HepG2 (cell line): ENCODE measurements at regions not wholly inside any gene's neighbourhood (a gene's known extent, or its start where the extent isn't known, plus 50 kb on each side); places are given as distances from the start of the nearest gene placed in this dataset.

ENCODE experiments used
- CCDC6 ChIP-seq: sonication (generic); formaldehyde crosslinking; IDR thresholded peaks from 2 replicates; pipeline ENCODE4 v1.8.1; 2022; ENCODE audit warnings: mild to moderate bottlenecking, missing genetic modification reagents, moderate library complexity
- SMAD1 ChIP-seq: sonication (generic); formaldehyde crosslinking; IDR thresholded peaks from 2 replicates; pipeline ENCODE4 v1.4.0; 2020; ENCODE audit warnings: missing genetic modification reagents, low read depth, mild to moderate bottlenecking, borderline replicate concordance
- SMARCC2 ChIP-seq: fragments of 450-650 bp; IDR thresholded peaks from 2 replicates; pipeline ENCODE4 v1.6.1; 2017; ENCODE audit warnings: antibody characterized with exemption, mild to moderate bottlenecking
- TF ChIP-seq, protein P1 (sequence below): IDR thresholded peaks from 2 replicates; pipeline ENCODE4 v1.6.1; 2016; ENCODE audit warnings: mild to moderate bottlenecking, missing biosample characterization, missing genetic modification reagents

DNA sequence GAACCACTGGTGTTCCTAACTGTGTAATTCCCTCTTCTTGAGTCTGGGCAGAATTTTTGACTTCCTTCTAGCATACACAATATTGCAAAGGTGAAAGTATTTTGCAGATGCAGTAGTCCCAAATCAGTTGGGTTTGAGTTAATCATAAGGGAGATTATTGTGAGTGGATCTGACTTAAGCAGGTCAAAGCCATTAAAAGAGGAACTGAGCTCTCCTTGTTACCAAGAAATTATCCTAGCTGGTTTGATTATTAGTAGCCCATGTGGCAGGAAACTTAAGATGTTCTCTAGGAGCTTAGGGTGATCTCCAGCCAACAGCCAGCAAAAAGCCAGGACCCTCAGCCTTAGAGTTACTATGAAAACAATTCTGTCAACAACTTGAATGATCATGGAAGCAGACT is 221.8 kb downstream of the RPIA start:
- TF ChIP-seq CCDC6 (CRISPR knock-in tag) (no peak), SMARCC2 (no peak), SMAD1 (CRISPR knock-in tag) (no peak)
- TF ChIP-seq, protein P1, sequence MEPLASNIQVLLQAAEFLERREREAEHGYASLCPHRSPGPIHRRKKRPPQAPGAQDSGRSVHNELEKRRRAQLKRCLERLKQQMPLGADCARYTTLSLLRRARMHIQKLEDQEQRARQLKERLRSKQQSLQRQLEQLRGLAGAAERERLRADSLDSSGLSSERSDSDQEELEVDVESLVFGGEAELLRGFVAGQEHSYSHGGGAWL = no peak
